ENCODE measurements at regions not wholly inside any gene's neighbourhood (a gene's known extent, or its start where the extent isn't known, plus 50 kb on each side); places are given as distances from the start of the nearest gene placed in this dataset.
A peak's percentile ranks its signal among the peaks of the same experiment; 100 is the strongest.

DNA sequence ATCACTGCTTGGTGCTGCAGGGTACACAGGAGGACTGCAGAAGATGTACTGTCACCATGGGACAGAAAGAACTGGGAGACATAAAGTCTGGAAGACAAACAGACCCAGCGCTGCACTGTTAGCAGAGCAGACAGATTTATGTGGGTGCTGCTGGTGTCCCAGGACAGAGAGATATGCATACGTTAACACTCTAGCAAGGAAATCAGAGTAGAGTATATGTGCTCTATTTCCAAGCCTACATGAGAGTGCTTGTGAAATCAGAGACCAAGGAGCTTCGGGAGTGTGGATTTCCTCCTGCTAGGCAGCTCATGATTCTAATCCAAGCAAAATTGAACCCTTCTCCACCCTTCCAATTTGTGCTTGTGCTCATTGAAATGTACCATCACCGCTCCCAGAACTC, 416.5 kb downstream of the VRK1 start:
- H3K4me1 ChIP-seq, result peaks cover 0 to 6% (median 4%) of the 10 kb centered on the region in 4 donors
- no peak for TF ChIP-seq POLR2A (IDR thresholded peaks at IDR 0.05; ENCODE audit: low read depth)
- no peak for TF ChIP-seq POLR2AphosphoS5 (IDR thresholded peaks at IDR 0.05)
- TF ChIP-seq, protein P1, sequence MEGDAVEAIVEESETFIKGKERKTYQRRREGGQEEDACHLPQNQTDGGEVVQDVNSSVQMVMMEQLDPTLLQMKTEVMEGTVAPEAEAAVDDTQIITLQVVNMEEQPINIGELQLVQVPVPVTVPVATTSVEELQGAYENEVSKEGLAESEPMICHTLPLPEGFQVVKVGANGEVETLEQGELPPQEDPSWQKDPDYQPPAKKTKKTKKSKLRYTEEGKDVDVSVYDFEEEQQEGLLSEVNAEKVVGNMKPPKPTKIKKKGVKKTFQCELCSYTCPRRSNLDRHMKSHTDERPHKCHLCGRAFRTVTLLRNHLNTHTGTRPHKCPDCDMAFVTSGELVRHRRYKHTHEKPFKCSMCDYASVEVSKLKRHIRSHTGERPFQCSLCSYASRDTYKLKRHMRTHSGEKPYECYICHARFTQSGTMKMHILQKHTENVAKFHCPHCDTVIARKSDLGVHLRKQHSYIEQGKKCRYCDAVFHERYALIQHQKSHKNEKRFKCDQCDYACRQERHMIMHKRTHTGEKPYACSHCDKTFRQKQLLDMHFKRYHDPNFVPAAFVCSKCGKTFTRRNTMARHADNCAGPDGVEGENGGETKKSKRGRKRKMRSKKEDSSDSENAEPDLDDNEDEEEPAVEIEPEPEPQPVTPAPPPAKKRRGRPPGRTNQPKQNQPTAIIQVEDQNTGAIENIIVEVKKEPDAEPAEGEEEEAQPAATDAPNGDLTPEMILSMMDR (IDR thresholded peaks at IDR 0.05), result no peak
- no peak for TF ChIP-seq EP300 (IDR thresholded peaks at IDR 0.05)
- intact Hi-C loops (cut with DNase I), result no loop called here
- no peaks in the 10 kb centered on the region for H3K36me3 ChIP-seq
- no peak overlapping the region for H3K27ac ChIP-seq (replicated peaks in 1 of 4)
- peaks cover 0 to 17% (median 4%) of the 10 kb centered on the region in 4 donors for H3K27me3 ChIP-seq
- H3K4me3 ChIP-seq, result no peak overlapping the region
- no peaks in the 10 kb centered on the region for H3K9me3 ChIP-seq
- DNase-seq (ENCODE audit: extremely low spot score), result peak; percentile 66
- WGBS, result 81% methylated on average over 4 of the region's 4 CpGs

DNA sequence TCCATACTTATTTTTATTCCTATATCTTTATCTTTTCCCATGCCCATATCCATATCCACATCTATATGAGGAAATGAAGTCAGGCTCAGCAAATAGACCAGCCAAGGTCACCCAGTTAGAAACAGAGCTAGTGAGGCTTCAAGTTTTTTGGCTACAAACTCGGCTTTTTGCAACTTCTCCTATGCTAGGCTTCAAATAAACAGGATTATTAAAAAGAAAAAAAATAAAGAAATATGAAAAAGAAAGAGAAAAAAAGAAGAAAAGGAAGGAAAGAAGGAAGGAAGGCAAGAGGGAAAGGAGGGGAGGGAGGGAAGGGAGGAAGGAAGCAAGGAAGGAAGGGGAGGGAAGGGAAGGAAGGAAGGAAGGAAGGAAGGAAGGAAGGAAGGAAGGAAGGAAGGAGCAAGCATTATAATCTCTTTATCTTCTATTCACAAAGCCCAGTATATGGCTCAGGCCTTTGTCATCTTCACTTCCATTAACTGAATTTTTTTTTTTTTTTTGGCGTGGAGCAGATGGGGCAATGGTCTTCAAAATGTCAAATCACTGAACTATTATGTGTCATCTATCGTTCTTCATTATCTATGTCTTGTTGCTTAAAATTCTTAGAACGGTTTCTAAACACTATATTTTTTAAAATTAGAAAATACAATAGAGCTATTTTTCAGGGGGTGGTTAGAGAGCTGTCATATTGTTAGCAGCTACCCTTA, 418.2 kb downstream of the VRK1 start:
- Histone ChIP-seq H3K27me3 (peaks cover 0 to 34% (median 18%) of the 10 kb centered on the region in 4 donors), H3K36me3 (no peaks in the 10 kb centered on the region), H3K4me1 (peaks cover 7 to 17% (median 17%) of the 10 kb centered on the region in 4 donors), H3K27ac (replicated peaks in 1 of 4) (no peak overlapping the region), H3K4me3 (no peak overlapping the region), H3K9me3 (no peaks in the 10 kb centered on the region)
- TF ChIP-seq POLR2AphosphoS5 (IDR thresholded peaks at IDR 0.05) (no peak), EP300 (IDR thresholded peaks at IDR 0.05) (no peak), POLR2A (IDR thresholded peaks at IDR 0.05; ENCODE audit: low read depth) (no peak)
- TF ChIP-seq, protein P1 (IDR thresholded peaks at IDR 0.05), result no peak
- no peak for DNase-seq (ENCODE audit: extremely low spot score)
- WGBS, result 77% methylated on average over 4 of the region's 4 CpGs
- intact Hi-C loops (cut with DNase I), result no loop called here

DNA sequence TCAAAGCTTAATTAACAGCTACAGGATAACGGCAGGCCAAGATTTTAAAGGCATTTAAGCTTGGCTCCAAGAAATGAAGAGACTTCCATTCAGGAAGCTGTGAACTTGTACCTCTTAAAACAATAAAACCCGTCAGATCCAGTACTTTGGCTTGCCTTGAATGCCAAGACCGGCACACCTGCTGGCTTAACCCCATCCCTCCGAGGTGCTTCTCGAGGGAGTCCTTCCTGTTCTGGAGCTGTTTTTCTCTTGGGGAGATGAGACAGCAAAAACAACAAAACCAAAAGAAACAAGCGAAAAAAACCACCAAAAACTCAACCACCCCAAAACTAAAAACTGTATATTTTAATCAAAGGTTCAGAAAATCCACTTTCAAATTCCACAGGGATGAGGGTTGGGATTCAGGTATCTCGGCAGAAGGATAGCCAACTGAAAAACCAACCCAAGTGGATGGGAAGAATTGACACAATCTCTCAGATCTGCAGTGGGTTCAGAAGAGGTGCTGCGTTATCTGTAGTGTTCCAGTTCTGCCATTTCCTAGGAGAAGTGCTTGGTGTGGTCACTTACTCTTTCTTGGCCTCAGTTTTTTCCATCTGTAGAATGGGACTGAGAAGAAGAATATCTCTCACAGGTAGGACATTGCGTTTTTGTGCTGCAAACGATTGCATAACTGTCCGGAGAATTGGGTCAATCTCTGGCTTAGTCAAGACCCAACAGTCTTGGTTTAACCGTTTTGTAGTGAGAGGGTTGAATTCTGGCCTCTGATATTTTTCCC, 420.1 kb downstream of the VRK1 start:
- peak; percentile 86 for DNase-seq (ENCODE audit: extremely low spot score)
- intact Hi-C loops (cut with DNase I), result no loop called here
- no peak overlapping the region for H3K4me3 ChIP-seq
- H3K27me3 ChIP-seq, result peaks cover 0 to 47% (median 21%) of the 10 kb centered on the region in 4 donors
- H3K4me1 ChIP-seq, result peaks cover 7 to 17% (median 17%) of the 10 kb centered on the region in 4 donors
- TF ChIP-seq, protein P1 (IDR thresholded peaks at IDR 0.05), result no peak
- no peak for TF ChIP-seq POLR2A (IDR thresholded peaks at IDR 0.05; ENCODE audit: low read depth)
- no peak for TF ChIP-seq EP300 (IDR thresholded peaks at IDR 0.05)
- TF ChIP-seq POLR2AphosphoS5 (IDR thresholded peaks at IDR 0.05), result no peak
- no peaks in the 10 kb centered on the region for H3K36me3 ChIP-seq
- H3K27ac ChIP-seq (replicated peaks in 1 of 4), result no peak overlapping the region
- H3K9me3 ChIP-seq, result no peaks in the 10 kb centered on the region
- 57% methylated on average over 12 of the region's 12 CpGs for WGBS

DNA sequence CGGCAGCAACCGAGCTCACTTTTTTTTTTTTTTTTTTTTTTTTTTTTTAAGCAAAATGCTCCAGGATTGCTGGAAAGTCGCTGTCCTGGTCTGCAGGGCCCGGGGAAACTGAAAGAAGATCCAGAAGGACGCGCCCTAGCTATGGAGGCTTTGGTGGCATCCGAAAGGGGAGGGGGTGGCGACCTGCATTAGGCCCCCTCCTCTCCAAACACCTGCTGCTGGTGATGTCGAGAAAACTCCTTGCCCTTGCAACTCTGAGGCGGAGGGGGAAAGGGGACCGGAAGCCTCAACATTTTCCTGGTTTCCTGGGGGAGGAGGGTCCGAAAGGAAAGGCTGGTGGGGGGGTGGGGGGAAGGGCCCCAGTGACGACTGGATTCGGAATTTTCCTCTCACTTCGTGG, 421.1 kb downstream of the VRK1 start:
- Histone ChIP-seq H3K4me1 (peaks cover 7 to 17% (median 17%) of the 10 kb centered on the region in 4 donors), H3K27me3 (peaks cover 0 to 47% (median 21%) of the 10 kb centered on the region in 4 donors), H3K27ac (replicated peaks in 1 of 4) (no peak overlapping the region), H3K36me3 (no peaks in the 10 kb centered on the region), H3K4me3 (peak overlapping the region in 3 of 4 donors; percentile 40 to 46 (median 44)), H3K9me3 (no peaks in the 10 kb centered on the region)
- WGBS, result 23% methylated on average over 14 of the region's 15 CpGs
- no peak for DNase-seq (ENCODE audit: extremely low spot score)
- intact Hi-C loops (cut with DNase I), result no loop called here
- TF ChIP-seq, protein P1 (IDR thresholded peaks at IDR 0.05), result no peak
- TF ChIP-seq EP300 (IDR thresholded peaks at IDR 0.05) (no peak), POLR2A (IDR thresholded peaks at IDR 0.05; ENCODE audit: low read depth) (no peak), POLR2AphosphoS5 (IDR thresholded peaks at IDR 0.05) (no peak)
